SK-N-SH treated with all-trans-retinoic acid at 6 μM for 48 hours (cell line): ENCODE measurements at regions not wholly inside any gene's neighbourhood (a gene's known extent, or its start where the extent isn't known, plus 50 kb on each side); places are given as distances from the start of the nearest gene placed in this dataset.
"Not testable (repeated sequence)": the region's sequence is repeated elsewhere in the genome, so short reads cannot be mapped to it uniquely, and the experiment has no call there.

Experiments
- ATAC-seq: fragments of 200-7000 bp; cut with Tn5 transposase; 3 replicates; pipeline ENCODE4 v1.9.1; 2020; ENCODE audit warnings: mild to moderate bottlenecking, moderate library complexity
- ARNTL ChIP-seq: fragments of 450-650 bp; formaldehyde crosslinking; IDR thresholded peaks from 2 replicates; pipeline ENCODE4 v1.5.0; 2020; ENCODE audit warnings: low read depth, mild to moderate bottlenecking, moderate library complexity, borderline replicate concordance
- BACH2 ChIP-seq: fragments of 250-450 bp; sonication (Bioruptor Pico); IDR thresholded peaks from 2 replicates; pipeline ENCODE4 v1.9.0; 2021; ENCODE audit warnings: mild to moderate bottlenecking, borderline replicate concordance
- CSDC2 ChIP-seq: fragments of 250-450 bp; sonication (Bioruptor Pico); IDR thresholded peaks from 2 replicates; pipeline ENCODE4 v1.5.0; 2020; ENCODE audit warnings: mild to moderate bottlenecking, moderate library complexity
- ESRRG ChIP-seq: fragments of 250-450 bp; sonication (Bioruptor Pico); IDR thresholded peaks from 2 replicates; pipeline ENCODE4 v1.6.1; 2021; ENCODE audit warnings: mild to moderate bottlenecking
- ISL1 ChIP-seq: fragments of 250-450 bp; sonication (Bioruptor Pico); IDR thresholded peaks from 2 replicates; pipeline ENCODE4 v2.1.2; 2022; ENCODE audit warnings: mild to moderate bottlenecking, moderate library complexity
- OSR1 ChIP-seq: fragments of 250-450 bp; sonication (Bioruptor Pico); IDR thresholded peaks from 2 replicates; pipeline ENCODE4 v1.8.0; 2022; ENCODE audit warnings: moderate library complexity, mild to moderate bottlenecking, inconsistent platforms
- PATZ1 ChIP-seq: fragments of 250-450 bp; sonication (Bioruptor Pico); IDR thresholded peaks from 2 replicates; pipeline ENCODE4 v1.8.0; 2020; ENCODE audit warnings: mild to moderate bottlenecking, moderate library complexity, borderline replicate concordance
- POU6F1 ChIP-seq: fragments of 250-450 bp; sonication (Bioruptor Pico); IDR thresholded peaks from 2 replicates; pipeline ENCODE4 v1.8.0; 2021; ENCODE audit warnings: low read depth, mild to moderate bottlenecking, moderate library complexity, borderline replicate concordance
- PPARA ChIP-seq: fragments of 250-450 bp; sonication (Bioruptor Pico); IDR thresholded peaks from 2 replicates; pipeline ENCODE4 v1.5.0; 2020; ENCODE audit warnings: mild to moderate bottlenecking, borderline replicate concordance
- RARB ChIP-seq: fragments of 250-450 bp; sonication (Bioruptor Pico); IDR thresholded peaks from 2 replicates; pipeline ENCODE4 v1.8.0; 2021; ENCODE audit warnings: mild to moderate bottlenecking, moderate library complexity
- SNAI2 ChIP-seq: fragments of 250-450 bp; sonication (Bioruptor Pico); IDR thresholded peaks from 2 replicates; pipeline ENCODE4 v1.5.0; 2020; ENCODE audit warnings: mild to moderate bottlenecking, moderate library complexity
- TOX ChIP-seq: fragments of 250-450 bp; sonication (Bioruptor Pico); IDR thresholded peaks from 2 replicates; pipeline ENCODE4 v1.8.0; 2021; ENCODE audit warnings: mild to moderate bottlenecking, moderate library complexity, borderline replicate concordance
- TSHZ2 ChIP-seq: fragments of 250-450 bp; sonication (Bioruptor Pico); IDR thresholded peaks from 2 replicates; pipeline ENCODE4 v1.5.0; 2020; ENCODE audit warnings: mild to moderate bottlenecking, moderate library complexity
- ZC3H10 ChIP-seq: fragments of 250-450 bp; sonication (Bioruptor Pico); IDR thresholded peaks from 2 replicates; pipeline ENCODE4 v1.5.1; 2021; ENCODE audit warnings: mild to moderate bottlenecking, moderate library complexity
- ZFP3 ChIP-seq: fragments of 250-450 bp; sonication (Bioruptor Pico); IDR thresholded peaks from 2 replicates; pipeline ENCODE4 v1.5.0; 2020; ENCODE audit warnings: mild to moderate bottlenecking, moderate library complexity
- ZFP30 ChIP-seq: fragments of 450-650 bp; formaldehyde crosslinking; IDR thresholded peaks from 2 replicates; pipeline ENCODE4 v1.5.0; 2022; ENCODE audit warnings: mild to moderate bottlenecking, moderate library complexity
- ZNF565 ChIP-seq: fragments of 450-650 bp; formaldehyde crosslinking; conservative IDR thresholded peaks from 2 replicates; pipeline ENCODE4 v1.5.0; 2020; ENCODE audit warnings: low read depth, mild to moderate bottlenecking, moderate library complexity
- ZNF8 ChIP-seq: fragments of 450-650 bp; formaldehyde crosslinking; IDR thresholded peaks from 2 replicates; pipeline ENCODE4 v1.5.0; 2020; ENCODE audit warnings: mild to moderate bottlenecking, moderate library complexity
- TF ChIP-seq, protein P1 (sequence below): fragments of 250-450 bp; sonication (Bioruptor Pico); IDR thresholded peaks from 2 replicates; pipeline ENCODE4 v1.5.1; 2021; ENCODE audit warnings: mild to moderate bottlenecking, moderate library complexity
- TF ChIP-seq, protein P2 (sequence below): fragments of 250-450 bp; sonication (Bioruptor Pico); IDR thresholded peaks from 2 replicates; pipeline ENCODE4 v1.5.1; 2020; ENCODE audit warnings: low read depth, mild to moderate bottlenecking, moderate library complexity

GRCh38 chr5:124913329-124913653, 166.9 kb upstream of the ZNF608 start:
- ATAC-seq, result no peak
- TF ChIP-seq OSR1 (CRISPR knock-in tag) (no peak), ISL1 (CRISPR knock-in tag) (no peak), ZFP3 (CRISPR knock-in tag) (no peak), POU6F1 (no peak), TSHZ2 (CRISPR knock-in tag) (no peak), ZNF8 (CRISPR knock-in tag) (no peak), ZFP30 (CRISPR knock-in tag) (no peak), TOX (no peak), SNAI2 (no peak), PPARA (CRISPR knock-in tag) (no peak), ARNTL (CRISPR knock-in tag) (no peak), RARB (CRISPR knock-in tag) (no peak), PATZ1 (CRISPR knock-in tag) (no peak)
- TF ChIP-seq, protein P1, sequence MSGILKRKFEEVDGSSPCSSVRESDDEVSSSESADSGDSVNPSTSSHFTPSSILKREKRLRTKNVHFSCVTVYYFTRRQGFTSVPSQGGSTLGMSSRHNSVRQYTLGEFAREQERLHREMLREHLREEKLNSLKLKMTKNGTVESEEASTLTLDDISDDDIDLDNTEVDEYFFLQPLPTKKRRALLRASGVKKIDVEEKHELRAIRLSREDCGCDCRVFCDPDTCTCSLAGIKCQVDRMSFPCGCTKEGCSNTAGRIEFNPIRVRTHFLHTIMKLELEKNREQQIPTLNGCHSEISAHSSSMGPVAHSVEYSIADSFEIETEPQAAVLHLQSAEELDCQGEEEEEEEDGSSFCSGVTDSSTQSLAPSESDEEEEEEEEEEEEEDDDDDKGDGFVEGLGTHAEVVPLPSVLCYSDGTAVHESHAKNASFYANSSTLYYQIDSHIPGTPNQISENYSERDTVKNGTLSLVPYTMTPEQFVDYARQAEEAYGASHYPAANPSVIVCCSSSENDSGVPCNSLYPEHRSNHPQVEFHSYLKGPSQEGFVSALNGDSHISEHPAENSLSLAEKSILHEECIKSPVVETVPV, result no peak
- TF ChIP-seq, all 23 proteins: peak for 0

DNA sequence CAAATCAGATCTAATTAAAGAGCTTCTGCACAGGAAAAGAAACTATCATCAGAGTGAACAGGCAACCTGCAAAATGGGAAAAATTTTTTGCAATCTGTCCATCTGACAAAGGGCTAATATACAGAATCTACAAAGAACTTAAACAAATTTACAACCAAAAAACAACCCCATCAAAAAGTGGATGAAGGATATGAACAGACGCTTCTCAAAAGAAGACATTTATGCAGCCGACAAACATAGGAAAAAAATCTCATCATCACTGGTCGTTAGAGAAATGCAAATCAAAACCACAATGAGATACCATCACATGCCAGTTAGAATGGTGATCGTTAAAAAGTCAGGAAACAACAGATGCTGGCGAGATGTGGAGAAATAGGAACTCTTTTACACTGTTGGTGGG, 169.9 kb upstream of the ZNF608 start:
- not testable (repeated sequence) for ATAC-seq

DNA sequence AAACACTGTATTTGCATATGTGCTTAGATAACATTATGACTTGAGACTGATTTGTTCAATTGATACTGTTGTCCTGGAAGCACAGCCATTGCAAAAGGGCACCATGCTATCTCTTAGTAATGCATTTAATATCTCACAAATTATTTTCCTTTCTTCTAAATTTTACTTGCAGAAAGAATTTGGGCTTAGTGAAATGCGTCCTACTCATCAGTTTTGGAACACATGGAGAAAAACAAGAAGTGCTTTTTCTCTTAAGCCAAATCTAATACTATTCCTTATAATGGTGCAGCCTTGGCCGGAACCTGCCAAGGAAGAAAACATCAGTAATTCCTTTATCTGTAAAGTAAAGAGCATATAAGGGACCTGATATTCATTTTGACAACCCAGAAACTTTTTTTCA, 172.2 kb upstream of the ZNF608 start:
- no peak for ATAC-seq
- TF ChIP-seq POU6F1 (no peak), PATZ1 (CRISPR knock-in tag) (no peak), BACH2 (no peak), ZFP30 (CRISPR knock-in tag) (no peak), SNAI2 (no peak), ZC3H10 (CRISPR knock-in tag) (no peak), CSDC2 (CRISPR knock-in tag) (no peak), ESRRG (CRISPR knock-in tag) (no peak), TSHZ2 (CRISPR knock-in tag) (no peak), PPARA (CRISPR knock-in tag) (no peak), ZNF565 (CRISPR knock-in tag) (no peak), ARNTL (CRISPR knock-in tag) (no peak), ZFP3 (CRISPR knock-in tag) (no peak)
- TF ChIP-seq, protein P2, sequence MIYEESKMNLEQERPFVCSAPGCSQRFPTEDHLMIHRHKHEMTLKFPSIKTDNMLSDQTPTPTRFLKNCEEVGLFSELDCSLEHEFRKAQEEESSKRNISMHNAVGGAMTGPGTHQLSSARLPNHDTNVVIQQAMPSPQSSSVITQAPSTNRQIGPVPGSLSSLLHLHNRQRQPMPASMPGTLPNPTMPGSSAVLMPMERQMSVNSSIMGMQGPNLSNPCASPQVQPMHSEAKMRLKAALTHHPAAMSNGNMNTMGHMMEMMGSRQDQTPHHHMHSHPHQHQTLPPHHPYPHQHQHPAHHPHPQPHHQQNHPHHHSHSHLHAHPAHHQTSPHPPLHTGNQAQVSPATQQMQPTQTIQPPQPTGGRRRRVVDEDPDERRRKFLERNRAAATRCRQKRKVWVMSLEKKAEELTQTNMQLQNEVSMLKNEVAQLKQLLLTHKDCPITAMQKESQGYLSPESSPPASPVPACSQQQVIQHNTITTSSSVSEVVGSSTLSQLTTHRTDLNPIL (CRISPR knock-in tag), result no peak
- TF ChIP-seq, protein P1, result no peak
